HAP-1 (cell line): ENCODE measurements at regions not wholly inside any gene's neighbourhood (a gene's known extent, or its start where the extent isn't known, plus 50 kb on each side); places are given as distances from the start of the nearest gene placed in this dataset.

ENCODE experiments used
- DNase-seq, 2 experiments: peaks; one replicate each; pipeline ENCODE4 v3.0.0-alpha.2; 2016 to 2020; ENCODE audit warnings: low spot score in 2 of 2
- H3K27me3 ChIP-seq: fragments of 250-450 bp; sonication (Bioruptor Pico); 2 replicates; pipeline ENCODE4 v1.5.1; 2020; ENCODE audit warnings: low read depth, mild to moderate bottlenecking, moderate library complexity
- H3K36me3 ChIP-seq: fragments of 250-450 bp; sonication (Bioruptor Pico); replicated peaks from 2 replicates; pipeline ENCODE4 v1.5.1; 2020; ENCODE audit warnings: mild to moderate bottlenecking
- H3K4me1 ChIP-seq: fragments of 250-450 bp; sonication (Bioruptor Pico); 2 replicates; pipeline ENCODE4 v1.5.1; 2020; ENCODE audit warnings: mild to moderate bottlenecking
- H3K4me3 ChIP-seq: fragments of 250-450 bp; sonication (Bioruptor Pico); 2 replicates; pipeline ENCODE4 v1.5.1; 2020; ENCODE audit warnings: mild to moderate bottlenecking, moderate library complexity
- H3K9me3 ChIP-seq: fragments of 250-450 bp; sonication (Bioruptor Pico); 2 replicates; pipeline ENCODE4 v1.5.1; 2020; ENCODE audit warnings: mild to moderate bottlenecking, moderate library complexity
- in situ Hi-C: fragments of 300-500 bp; cut with MboI; formaldehyde crosslinking; loops from 3 replicates; pipeline ENCODE4 v1.14.3; 2020; ENCODE audit warnings: low sequenced_read_pairs, inconsistent platforms, mixed read lengths

DNA sequence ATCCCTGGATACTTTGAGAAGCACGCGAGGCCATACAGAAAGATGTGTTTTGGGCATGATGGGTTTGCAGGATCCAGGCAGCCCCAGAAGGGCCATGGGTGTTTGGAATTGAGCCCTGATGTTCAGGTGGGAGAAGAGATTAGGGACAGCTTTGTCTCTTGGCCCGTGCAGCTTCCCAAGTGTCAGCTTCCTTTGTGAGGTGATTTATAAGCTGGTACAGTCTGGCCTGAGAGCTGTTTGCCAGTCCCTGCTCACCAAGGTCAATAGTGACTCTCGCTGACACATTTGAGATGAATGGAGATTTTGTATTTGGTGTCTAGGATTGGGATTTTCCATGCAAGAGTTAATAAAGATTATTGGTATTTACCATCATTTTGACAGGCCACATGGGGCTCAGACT lies 165.9 kb downstream of the ICE1 start:
- Histone ChIP-seq H3K9me3 (no peaks in the 10 kb centered on the region), H3K4me3 (no peak overlapping the region), H3K27me3 (no peaks in the 10 kb centered on the region), H3K4me1 (no peaks in the 10 kb centered on the region), H3K36me3 (no peaks in the 10 kb centered on the region)
- DNase-seq: no peak
- in situ Hi-C loops: no loop called here

DNA sequence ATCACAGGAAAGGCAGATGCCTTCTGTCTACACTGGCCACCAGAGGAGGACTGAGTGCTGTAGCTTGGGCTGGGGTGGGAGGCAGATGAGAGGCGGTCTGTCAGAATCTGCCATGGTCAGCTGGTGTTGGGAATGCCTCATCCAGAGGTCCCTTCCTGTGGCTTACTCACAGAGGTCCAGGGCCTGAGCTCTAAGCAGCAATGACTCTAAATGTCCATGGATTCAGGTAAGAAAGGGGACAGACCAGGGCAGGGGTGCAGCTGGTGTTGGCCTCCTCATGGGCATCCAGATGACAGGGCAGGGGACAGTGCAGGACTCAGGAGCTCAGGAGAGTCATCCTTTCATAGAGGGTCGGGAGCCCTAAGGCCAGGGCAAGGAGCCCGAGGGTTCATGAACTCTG lies 165.0 kb downstream of the ICE1 start:
- no peaks in the 10 kb centered on the region for H3K36me3 ChIP-seq
- no peak overlapping the region for H3K4me3 ChIP-seq
- no peaks in the 10 kb centered on the region for H3K9me3 ChIP-seq
- no peak for DNase-seq
- no peaks in the 10 kb centered on the region for H3K27me3 ChIP-seq
- H3K4me1 ChIP-seq: no peaks in the 10 kb centered on the region
- in situ Hi-C loops: no loop called here

DNA sequence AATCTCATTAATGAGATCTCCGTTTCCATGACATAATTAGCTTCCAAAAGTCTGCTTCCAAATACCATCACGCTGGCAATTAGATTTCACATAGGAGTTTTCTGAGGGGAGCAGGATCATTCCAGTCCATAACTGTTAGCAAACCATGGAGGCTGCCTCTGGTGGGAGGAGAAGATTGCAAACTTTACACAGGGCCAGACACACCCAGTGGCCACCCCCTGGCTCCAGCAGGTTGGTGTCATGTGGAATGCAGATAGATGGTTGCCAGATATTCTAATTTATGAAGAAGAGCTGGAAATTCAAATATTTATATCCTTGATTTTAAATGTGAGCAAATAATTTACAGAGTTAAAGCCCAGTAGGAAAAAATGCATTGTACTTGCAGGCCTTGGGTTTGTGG lies 164.2 kb downstream of the ICE1 start:
- DNase-seq: no peak
- no peaks in the 10 kb centered on the region for H3K9me3 ChIP-seq
- H3K4me3 ChIP-seq: no peak overlapping the region
- no peaks in the 10 kb centered on the region for H3K27me3 ChIP-seq
- in situ Hi-C loops: no loop called here
- H3K4me1 ChIP-seq: no peaks in the 10 kb centered on the region
- H3K36me3 ChIP-seq: no peaks in the 10 kb centered on the region

DNA sequence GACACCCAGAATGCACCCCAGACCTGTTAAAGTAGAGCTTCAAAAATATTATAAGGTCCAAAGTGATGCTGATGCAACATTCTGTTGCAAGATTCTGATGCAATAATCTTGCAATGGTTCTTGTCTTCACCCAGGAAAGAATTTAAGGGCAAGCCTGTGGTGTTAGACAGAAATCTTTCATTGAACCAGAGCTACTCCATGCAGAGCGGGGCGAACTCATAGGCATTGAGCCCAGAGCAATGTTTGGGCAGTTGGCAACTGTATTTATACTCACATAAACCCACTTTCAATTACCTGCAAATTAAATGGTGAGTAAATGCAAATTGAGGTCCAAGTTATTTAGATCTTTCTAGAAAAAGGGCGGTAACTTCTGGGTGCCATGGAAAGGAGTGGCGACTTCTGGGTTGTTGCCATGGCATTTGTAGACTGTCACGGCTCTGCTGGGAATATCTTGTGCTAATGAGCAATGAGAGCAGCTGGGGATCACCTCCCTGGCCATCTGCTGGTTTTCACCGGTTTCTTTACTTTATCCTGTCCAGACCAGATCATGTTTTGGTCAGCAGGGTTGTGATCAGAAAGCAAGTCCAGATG lies 163.4 kb downstream of the ICE1 start:
- DNase-seq: no peak
- in situ Hi-C loops: no loop called here
- no peaks in the 10 kb centered on the region for H3K27me3 ChIP-seq

DNA sequence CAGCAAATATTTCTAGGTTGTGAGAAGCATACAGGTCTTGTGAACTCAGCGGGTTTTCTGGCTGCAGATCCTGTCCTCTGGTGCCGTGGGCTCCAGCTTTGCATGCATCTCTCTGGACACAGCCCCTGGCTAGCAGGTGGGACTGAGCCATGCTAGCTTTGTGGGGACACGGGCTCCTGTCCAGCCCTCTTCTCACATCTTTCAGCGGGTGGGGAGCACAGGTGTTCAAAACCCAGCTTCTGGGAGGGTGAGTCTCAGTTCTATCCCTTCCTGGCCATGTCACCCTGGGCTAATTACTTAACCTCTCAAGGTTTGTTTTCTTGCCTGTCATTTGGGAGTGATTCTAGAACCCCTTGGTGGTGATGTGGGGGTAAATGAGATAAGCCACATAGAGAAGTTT lies 162.3 kb downstream of the ICE1 start:
- H3K4me3 ChIP-seq: no peak overlapping the region
- in situ Hi-C loops: no loop called here
- no peaks in the 10 kb centered on the region for H3K27me3 ChIP-seq

More for the DNA sequence above, 163.4 kb downstream of the ICE1 start:
- Histone ChIP-seq H3K4me3 (no peak overlapping the region), H3K9me3 (no peaks in the 10 kb centered on the region), H3K4me1 (no peaks in the 10 kb centered on the region), H3K36me3 (no peaks in the 10 kb centered on the region)

DNA sequence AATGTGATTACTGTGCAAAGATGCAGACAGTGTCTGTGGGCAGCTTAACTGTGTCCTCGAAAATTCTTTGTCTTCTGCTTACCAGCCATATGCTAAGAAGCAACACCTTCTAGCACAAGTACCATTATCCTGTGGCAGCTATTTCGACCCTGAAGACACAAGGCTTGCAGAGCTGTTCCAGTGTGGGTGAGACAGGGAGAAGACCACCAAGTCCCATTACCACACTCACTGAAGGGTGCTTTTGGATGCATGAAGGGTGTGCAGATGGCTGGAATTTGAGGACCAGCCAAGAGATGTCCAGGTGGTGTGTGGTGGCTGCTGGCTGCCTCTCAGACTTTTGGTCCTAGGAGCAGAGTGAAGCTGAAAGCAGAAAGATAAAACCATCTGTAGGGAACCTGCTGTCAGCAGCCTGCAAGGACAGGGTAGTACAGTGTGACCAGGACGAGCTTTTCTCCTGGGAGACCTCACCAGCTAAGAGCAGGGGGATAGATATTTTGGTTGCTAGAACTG lies 161.8 kb downstream of the ICE1 start:
- H3K9me3 ChIP-seq: no peaks in the 10 kb centered on the region
- in situ Hi-C loops: no loop called here
- H3K4me1 ChIP-seq: no peaks in the 10 kb centered on the region
- H3K27me3 ChIP-seq: no peaks in the 10 kb centered on the region
- no peak overlapping the region for H3K4me3 ChIP-seq
- DNase-seq: no peak
- H3K36me3 ChIP-seq: no peaks in the 10 kb centered on the region

More for the DNA sequence above, 162.3 kb downstream of the ICE1 start:
- no peak for DNase-seq
- H3K4me1 ChIP-seq: no peaks in the 10 kb centered on the region
- H3K9me3 ChIP-seq: no peaks in the 10 kb centered on the region
- H3K36me3 ChIP-seq: no peaks in the 10 kb centered on the region

DNA sequence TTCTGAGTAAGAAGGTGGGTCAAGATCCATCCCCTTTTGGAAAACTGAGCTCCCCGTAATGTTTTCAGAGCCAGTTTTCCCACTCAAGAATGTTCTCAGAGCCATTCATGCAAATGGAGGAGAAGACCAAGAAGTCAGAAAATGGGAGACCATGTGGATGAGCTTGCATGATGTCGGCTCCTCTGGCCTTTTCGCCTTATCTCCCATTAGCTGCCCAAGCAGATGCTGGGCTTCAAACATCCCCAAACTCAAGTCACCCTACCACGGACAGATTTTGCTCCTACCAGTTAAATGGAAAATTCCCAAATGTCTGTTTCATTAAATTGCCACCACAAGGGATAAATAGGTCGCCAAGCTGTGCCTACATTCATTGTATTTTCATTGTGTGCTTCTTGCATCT lies 161.4 kb downstream of the ICE1 start:
- no peak for DNase-seq
- in situ Hi-C loops: no loop called here
- H3K4me1 ChIP-seq: no peaks in the 10 kb centered on the region

DNA sequence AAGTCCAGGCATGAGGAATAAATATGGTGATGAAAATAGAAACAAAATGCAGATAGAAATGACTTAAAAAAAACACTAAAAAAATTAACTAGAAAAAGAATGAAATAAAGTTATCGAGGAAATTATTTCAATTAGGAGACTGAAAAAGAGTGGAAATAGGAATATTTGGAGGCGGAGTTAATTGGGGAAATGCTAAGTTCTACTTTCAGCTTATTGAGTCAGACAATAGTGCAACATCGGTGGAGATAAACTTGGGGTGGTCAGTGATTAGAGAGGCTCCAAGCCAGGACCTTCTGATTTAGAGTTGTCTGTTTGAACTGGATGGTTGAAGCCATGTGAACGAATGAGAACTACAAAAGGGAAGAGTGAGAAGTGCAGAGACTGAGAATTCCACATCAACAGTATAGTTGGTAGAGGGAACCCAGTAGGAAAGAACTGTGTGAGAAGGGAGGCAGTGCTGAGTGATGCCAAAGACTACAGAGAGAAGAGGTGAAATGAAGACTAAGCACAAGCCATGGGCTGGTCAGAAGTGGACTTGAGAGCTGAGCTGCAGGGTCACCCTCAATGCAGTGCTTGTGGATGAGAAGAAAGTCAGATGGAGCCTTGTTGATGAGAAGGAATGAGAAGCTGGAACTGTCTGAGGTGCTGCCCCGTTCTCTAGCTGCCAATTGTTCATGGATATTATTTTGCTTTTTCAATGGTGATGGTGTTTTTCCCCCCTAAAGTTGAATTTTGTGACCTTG lies 160.7 kb downstream of the ICE1 start:
- Histone ChIP-seq H3K27me3 (no peaks in the 10 kb centered on the region), H3K9me3 (no peaks in the 10 kb centered on the region), H3K4me3 (no peak overlapping the region), H3K4me1 (no peaks in the 10 kb centered on the region), H3K36me3 (no peaks in the 10 kb centered on the region)
- in situ Hi-C loops: no loop called here
- DNase-seq: no peak

More for the DNA sequence above, 161.4 kb downstream of the ICE1 start:
- H3K27me3 ChIP-seq: no peaks in the 10 kb centered on the region
- H3K36me3 ChIP-seq: no peaks in the 10 kb centered on the region
- no peaks in the 10 kb centered on the region for H3K9me3 ChIP-seq
- no peak overlapping the region for H3K4me3 ChIP-seq

DNA sequence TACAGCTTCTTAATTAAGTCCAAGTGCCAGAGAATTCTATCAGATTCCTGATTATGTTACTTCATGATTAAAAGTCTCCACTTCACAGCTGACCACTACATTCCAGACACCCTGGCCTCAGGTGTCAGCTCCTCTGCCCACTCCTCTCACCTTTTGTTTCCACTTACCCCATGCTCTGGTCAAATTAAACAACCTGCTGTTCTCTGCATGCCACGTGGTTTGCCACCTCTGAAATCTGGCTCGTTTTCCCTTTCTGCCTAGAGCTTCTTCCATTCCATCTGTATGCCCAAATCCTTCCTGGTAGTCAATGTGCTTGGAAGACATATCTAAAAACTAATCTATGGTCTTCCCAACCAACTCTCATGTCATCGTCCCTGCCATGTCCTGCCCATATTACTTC lies 158.6 kb downstream of the ICE1 start:
- Histone ChIP-seq H3K9me3 (no peaks in the 10 kb centered on the region), H3K4me1 (no peaks in the 10 kb centered on the region), H3K27me3 (no peaks in the 10 kb centered on the region), H3K36me3 (no peaks in the 10 kb centered on the region), H3K4me3 (no peak overlapping the region)
- in situ Hi-C loops: no loop called here
- no peak for DNase-seq

DNA sequence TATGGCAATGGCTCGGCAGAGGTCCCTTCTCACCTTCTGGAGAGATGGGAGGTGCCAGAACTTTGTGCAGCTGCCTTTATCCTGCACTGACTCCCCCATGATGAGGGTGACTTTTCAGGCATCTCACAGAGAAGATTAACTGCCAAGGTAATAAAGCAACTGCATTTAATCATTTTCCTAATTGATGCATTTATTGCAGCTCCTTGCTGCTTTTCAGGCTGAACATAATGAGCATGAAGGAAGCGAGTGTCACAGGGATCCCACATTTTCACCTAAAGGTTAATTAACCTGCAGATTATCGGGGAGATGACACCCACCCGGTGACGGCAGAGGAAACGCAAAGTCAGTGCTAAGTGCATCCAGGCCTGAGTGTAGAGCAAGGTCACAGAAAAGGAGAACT lies 154.3 kb downstream of the ICE1 start:
- H3K9me3 ChIP-seq: no peaks in the 10 kb centered on the region
- in situ Hi-C loops: no loop called here
- no peaks in the 10 kb centered on the region for H3K4me1 ChIP-seq
- no peaks in the 10 kb centered on the region for H3K36me3 ChIP-seq
- no peak for DNase-seq
- no peak overlapping the region for H3K4me3 ChIP-seq
- H3K27me3 ChIP-seq: no peaks in the 10 kb centered on the region

DNA sequence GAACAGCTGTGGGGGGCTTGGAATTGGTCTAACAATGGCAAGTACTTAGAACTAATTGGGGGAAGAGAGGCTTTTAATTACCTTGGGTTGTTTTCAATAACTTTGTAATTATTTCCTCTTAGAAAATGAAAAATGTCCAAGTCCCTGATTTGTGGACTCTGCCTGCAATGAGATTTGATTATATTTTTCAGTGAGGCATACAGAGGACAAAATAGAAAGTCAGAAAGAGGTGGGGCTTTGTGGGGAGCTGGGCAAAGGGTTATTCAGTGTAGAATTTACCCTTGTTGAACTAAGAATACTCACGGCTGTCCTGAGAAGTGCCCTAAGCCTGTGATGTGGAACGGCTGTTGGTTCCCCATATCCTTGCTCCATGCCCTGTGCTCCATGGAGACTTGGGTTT lies 153.0 kb downstream of the ICE1 start:
- no peaks in the 10 kb centered on the region for H3K27me3 ChIP-seq
- H3K36me3 ChIP-seq: no peaks in the 10 kb centered on the region
- no peak for DNase-seq
- in situ Hi-C loops: no loop called here
- no peak overlapping the region for H3K4me3 ChIP-seq
- H3K9me3 ChIP-seq: no peaks in the 10 kb centered on the region
- H3K4me1 ChIP-seq: no peaks in the 10 kb centered on the region

DNA sequence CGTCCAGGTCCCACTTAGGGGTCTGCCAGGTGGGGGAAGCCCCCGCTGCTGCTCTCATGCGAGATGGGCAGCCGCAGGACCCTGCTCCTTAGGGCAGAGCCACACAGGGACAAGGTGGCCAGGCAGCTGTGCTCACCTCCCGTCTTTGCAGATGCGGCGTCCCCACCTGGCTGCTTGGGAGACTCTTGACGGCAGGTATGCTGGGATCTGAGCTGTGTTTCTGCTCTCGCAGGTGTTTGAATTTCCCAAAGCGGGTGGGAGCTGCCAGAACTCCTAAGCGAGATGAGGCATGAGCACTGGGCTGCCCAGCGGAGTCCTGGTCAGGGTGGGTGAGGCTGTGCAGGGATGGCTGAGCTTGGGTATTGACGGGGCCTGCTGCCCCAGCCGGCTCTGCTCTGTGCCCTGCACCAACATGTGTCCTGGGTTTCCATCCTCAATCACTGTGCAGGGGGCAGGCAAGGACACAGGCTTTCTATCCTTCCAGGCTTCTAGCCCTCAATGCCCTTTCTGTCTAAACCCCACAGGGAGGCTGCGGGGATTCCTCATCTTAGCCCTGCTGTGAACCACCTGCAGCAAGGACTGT lies 151.4 kb downstream of the ICE1 start:
- in situ Hi-C loops: no loop called here
- Histone ChIP-seq H3K27me3 (no peaks in the 10 kb centered on the region), H3K4me3 (no peak overlapping the region), H3K4me1 (no peaks in the 10 kb centered on the region), H3K36me3 (no peaks in the 10 kb centered on the region), H3K9me3 (no peaks in the 10 kb centered on the region)
- DNase-seq: no peak

DNA sequence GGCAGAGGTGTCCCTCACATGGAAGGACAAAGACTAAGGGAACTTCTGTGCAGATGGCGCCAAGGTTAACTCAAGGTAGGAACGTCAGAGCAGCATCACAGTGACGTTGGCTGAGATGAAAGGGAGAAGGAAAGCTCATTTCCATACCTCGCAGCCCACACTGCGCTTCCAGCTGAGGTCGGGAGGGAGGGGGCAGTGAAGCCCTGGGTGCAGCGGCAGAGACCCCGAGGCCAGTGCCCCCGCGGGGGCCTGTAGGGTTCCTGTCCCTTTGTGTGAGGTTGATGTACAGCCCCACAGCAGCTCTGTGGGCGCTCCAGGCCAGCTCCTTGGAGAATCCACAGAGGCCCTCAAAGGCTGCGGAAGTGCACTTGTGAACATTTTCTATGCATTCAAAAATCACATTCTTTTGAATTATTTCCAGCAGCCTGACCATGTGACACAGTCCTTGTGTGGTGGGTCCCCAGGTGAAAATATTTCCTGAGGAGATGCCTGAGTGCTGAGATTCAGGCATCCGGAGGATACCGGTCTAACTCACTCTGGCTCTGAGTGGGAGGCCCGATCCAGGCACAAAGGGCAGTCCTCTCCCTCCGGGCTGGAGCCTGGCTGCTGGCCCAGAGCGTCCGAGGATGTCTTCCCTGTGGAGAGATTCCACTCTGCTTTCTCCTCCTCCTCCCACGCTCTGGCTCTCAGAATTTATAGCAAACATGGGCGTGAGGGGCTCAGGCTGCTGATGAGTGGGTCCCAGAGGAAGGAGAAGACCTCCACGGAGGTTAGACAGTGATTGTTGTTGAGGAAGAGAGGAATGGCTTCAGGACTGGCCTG lies 150.7 kb downstream of the ICE1 start:
- no peak overlapping the region for H3K4me3 ChIP-seq
- no peaks in the 10 kb centered on the region for H3K36me3 ChIP-seq
- no peaks in the 10 kb centered on the region for H3K9me3 ChIP-seq
- H3K27me3 ChIP-seq: no peaks in the 10 kb centered on the region
- in situ Hi-C loops: no loop called here
- H3K4me1 ChIP-seq: no peaks in the 10 kb centered on the region
- DNase-seq: no peak
